HG03354 (cell line): ENCODE measurements at regions not wholly inside any gene's neighbourhood (a gene's known extent, or its start where the extent isn't known, plus 50 kb on each side); places are given as distances from the start of the nearest gene placed in this dataset.
"Not testable (repeated sequence)": the region's sequence is repeated elsewhere in the genome, so short reads cannot be mapped to it uniquely, and the experiment has no call there.

Experiments
- ATAC-seq: cut with Tn5 transposase; IDR thresholded peaks from one replicate; pipeline ENCODE4 v1.9.1; 2021; ENCODE audit warnings: mild to moderate bottlenecking; ENCODE audit not compliant: unreplicated experiment, poor library complexity, severe bottlenecking

GRCh38 chr13:86567119-86567518 is 767.9 kb upstream of the SLITRK6 start:
- ATAC-seq = no peak

- no peak for ATAC-seq
Observed at GRCh38 chr13:86569119-86569518, 769.9 kb upstream of the SLITRK6 start.

- no peak for ATAC-seq
Observed at GRCh38 chr13:86569974-86570373, 770.8 kb upstream of the SLITRK6 start.

- no peak for ATAC-seq
Observed at GRCh38 chr13:86572115-86572514, 772.9 kb upstream of the SLITRK6 start.

GRCh38 chr13:86579662-86580061 is 780.4 kb upstream of the SLITRK6 start:
- no peak for ATAC-seq

GRCh38 chr13:86581706-86582105 is 782.5 kb upstream of the SLITRK6 start:
- no peak for ATAC-seq

- ATAC-seq = no peak
Observed at GRCh38 chr13:86584301-86584700, 785.1 kb upstream of the SLITRK6 start.

- ATAC-seq = no peak
Observed at GRCh38 chr13:86585835-86586234, 786.6 kb upstream of the SLITRK6 start.

- ATAC-seq = no peak
Observed at GRCh38 chr13:86591862-86592261, 792.6 kb upstream of the SLITRK6 start.

GRCh38 chr13:86601351-86601750 is 802.1 kb upstream of the SLITRK6 start:
- ATAC-seq = no peak

GRCh38 chr13:86606264-86606663 is 807.0 kb upstream of the SLITRK6 start:
- no peak for ATAC-seq

GRCh38 chr13:86608701-86609100 is 809.5 kb upstream of the SLITRK6 start:
- no peak for ATAC-seq

- ATAC-seq = no peak
Observed at GRCh38 chr13:86633346-86633745, 834.1 kb upstream of the SLITRK6 start.

- not testable (repeated sequence) for ATAC-seq
Observed at GRCh38 chr13:86651171-86651570, 852.0 kb upstream of the SLITRK6 start.

GRCh38 chr13:86653009-86653408 is 853.8 kb upstream of the SLITRK6 start:
- no peak for ATAC-seq

GRCh38 chr13:86655561-86655960 is 856.3 kb upstream of the SLITRK6 start:
- no peak for ATAC-seq

- ATAC-seq = no peak
Observed at GRCh38 chr13:86660090-86660489, 860.9 kb upstream of the SLITRK6 start.

GRCh38 chr13:86665842-86666241 is 866.6 kb upstream of the SLITRK6 start:
- ATAC-seq = no peak

GRCh38 chr13:86673931-86674431 is 874.8 kb upstream of the SLITRK6 start:
- no peak for ATAC-seq

GRCh38 chr13:86681223-86681622 is 882.0 kb upstream of the SLITRK6 start:
- no peak for ATAC-seq

- ATAC-seq = no peak
Observed at GRCh38 chr13:86684402-86684801, 885.2 kb upstream of the SLITRK6 start.

GRCh38 chr13:86689911-86690310 is 890.7 kb upstream of the SLITRK6 start:
- no peak for ATAC-seq
